Mesenchymal stem cell (in vitro differentiated cells and primary cell): ENCODE measurements at regions not wholly inside any gene's neighbourhood (a gene's known extent, or its start where the extent isn't known, plus 50 kb on each side); places are given as distances from the start of the nearest gene placed in this dataset.

ENCODE experiments used
- DNase-seq: peaks from one replicate; pipeline ENCODE4 v3.0.0-alpha.2; 2013
- H2AFZ ChIP-seq: one replicate; pipeline ENCODE4 v1.6.1; 2013; ENCODE audit warnings: low read depth, mild to moderate bottlenecking, control low read depth, inconsistent platforms, low read length, moderate library complexity
- H2AK5ac ChIP-seq: 2 replicates; pipeline ENCODE4 v1.6.1; 2013; ENCODE audit warnings: low read length, moderate library complexity, mild to moderate bottlenecking, inconsistent platforms; ENCODE audit not compliant: severe bottlenecking
- H2BK120ac ChIP-seq: one replicate; pipeline ENCODE4 v1.6.1; 2013; ENCODE audit warnings: low read depth, mild to moderate bottlenecking, inconsistent platforms, low read length, moderate library complexity
- H2BK12ac ChIP-seq, 2 experiments: one replicate each; pipeline ENCODE4 v1.6.1; 2013; ENCODE audit warnings: inconsistent platforms in 2 of 2, low read length in 2 of 2, mild to moderate bottlenecking in 2 of 2, moderate library complexity in 2 of 2, control low read depth in 1 of 2
- H2BK15ac ChIP-seq: one replicate; pipeline ENCODE4 v1.6.1; 2013; ENCODE audit warnings: mild to moderate bottlenecking, low read depth, inconsistent platforms; ENCODE audit not compliant: poor library complexity, severe bottlenecking
- H2BK5ac ChIP-seq: 2 replicates; pipeline ENCODE4 v1.6.1; 2013; ENCODE audit warnings: low read depth, mild to moderate bottlenecking, low read length, control low read depth, inconsistent platforms; ENCODE audit not compliant: poor library complexity, severe bottlenecking
- H3K14ac ChIP-seq, 2 experiments: one replicate each; pipeline ENCODE4 v1.6.1; 2013; ENCODE audit warnings: inconsistent platforms in 2 of 2, low read length in 2 of 2, control low read depth in 1 of 2, mild to moderate bottlenecking in 1 of 2, moderate library complexity in 1 of 2
- H3K18ac ChIP-seq, 2 experiments: one replicate each; pipeline ENCODE4 v1.6.1; 2013; ENCODE audit warnings: inconsistent platforms in 2 of 2, low read length in 2 of 2, control low read depth in 1 of 2, low read depth in 1 of 2, mild to moderate bottlenecking in 1 of 2
- H3K23ac ChIP-seq, 2 experiments: one replicate each; pipeline ENCODE4 v1.6.1; 2013; ENCODE audit warnings: inconsistent platforms in 2 of 2, low read length in 2 of 2, mild to moderate bottlenecking in 2 of 2, moderate library complexity in 2 of 2, control low read depth in 1 of 2
- H3K27ac ChIP-seq: 2 replicates; pipeline ENCODE4 v1.5.1; 2013; ENCODE audit warnings: mild to moderate bottlenecking, moderate library complexity, low read length, control low read depth, inconsistent platforms; ENCODE audit not compliant: poor library complexity, severe bottlenecking
- H3K27me3 ChIP-seq, 2 experiments: 2 replicates each; pipeline versions ENCODE4 v1.6.1 to v1.7.0; 2013; ENCODE audit warnings: low read length in 2 of 2, mild to moderate bottlenecking in 2 of 2, moderate library complexity in 2 of 2, control low read depth in 1 of 2, inconsistent platforms in 1 of 2; ENCODE audit not compliant: control insufficient read depth in 1 of 2, insufficient read depth in 1 of 2
- H3K36me3 ChIP-seq, 2 experiments: 2 replicates each; pipeline versions ENCODE4 v1.6.1 to v1.7.0; 2013; ENCODE audit warnings: low read length in 2 of 2, control low read depth in 1 of 2, inconsistent platforms in 1 of 2, low read depth in 1 of 2, mild to moderate bottlenecking in 1 of 2; ENCODE audit not compliant: insufficient read depth in 2 of 2, control insufficient read depth in 1 of 2
- H3K4ac ChIP-seq, 2 experiments: one replicate each; pipeline ENCODE4 v1.6.1; 2013; ENCODE audit warnings: inconsistent platforms in 2 of 2, low read length in 2 of 2, mild to moderate bottlenecking in 2 of 2, moderate library complexity in 2 of 2, control low read depth in 1 of 2, low read depth in 1 of 2
- H3K4me1 ChIP-seq: 2 replicates; pipeline ENCODE4 v1.6.1; 2013; ENCODE audit warnings: low read depth, low read length, control low read depth; ENCODE audit not compliant: control insufficient read depth, insufficient read depth
- H3K4me2 ChIP-seq: 2 replicates; pipeline ENCODE4 v1.6.1; 2013; ENCODE audit warnings: low read length, mild to moderate bottlenecking, inconsistent platforms; ENCODE audit not compliant: poor library complexity, severe bottlenecking
- H3K4me3 ChIP-seq, 2 experiments: 2 replicates each; pipeline versions ENCODE4 v1.5.1 to v1.7.0; 2013; ENCODE audit warnings: low read length in 2 of 2, mild to moderate bottlenecking in 2 of 2, control low read depth in 1 of 2, low read depth in 1 of 2; ENCODE audit not compliant: insufficient read depth in 1 of 2
- H3K79me1 ChIP-seq: replicated peaks from 2 replicates; pipeline ENCODE4 v1.6.1; 2013; ENCODE audit warnings: mild to moderate bottlenecking, control low read depth, low read length, inconsistent platforms; ENCODE audit not compliant: poor library complexity, severe bottlenecking
- H3K9ac ChIP-seq: 2 replicates; pipeline ENCODE4 v1.7.0; 2013; ENCODE audit warnings: mild to moderate bottlenecking, low read length, moderate library complexity
- H3K9me3 ChIP-seq: 2 replicates; pipeline ENCODE4 v1.7.0; 2013; ENCODE audit warnings: mild to moderate bottlenecking, low read length; ENCODE audit not compliant: control insufficient read depth
- H4K8ac ChIP-seq: one replicate; pipeline ENCODE4 v1.6.1; 2013; ENCODE audit warnings: inconsistent platforms, mild to moderate bottlenecking, low read length, moderate library complexity
- H4K91ac ChIP-seq: one replicate; pipeline ENCODE4 v1.6.1; 2013; ENCODE audit warnings: mild to moderate bottlenecking, low read length, inconsistent platforms
- WGBS: methylation state at CpG from one replicate; pipeline ENCODE4 v1.1.7; 2013; ENCODE audit warnings: mixed read lengths; 5-methylcytosine and 5-hydroxymethylcytosine counted together

- Histone ChIP-seq H2BK15ac (no peak overlapping the region), H2BK5ac (no peak overlapping the region), H2AFZ (no peak overlapping the region), H3K36me3 (no peaks in the 10 kb centered on the region), H3K9me3 (peaks cover 5% of the 10 kb centered on the region), H4K91ac (no peak overlapping the region), H2BK12ac (no peak overlapping the region), H3K4me3 (no peak overlapping the region), H3K79me1 (no peaks in the 10 kb centered on the region), H2AK5ac (no peak overlapping the region), H2BK120ac (no peak overlapping the region), H3K9ac (no peak overlapping the region), H3K14ac (no peak overlapping the region), H3K4ac (no peak overlapping the region), H3K4me2 (no peak overlapping the region), H4K8ac (no peak overlapping the region), H3K23ac (no peak overlapping the region), H3K27ac (no peak overlapping the region), H3K27me3 (no peaks in the 10 kb centered on the region), H3K4me1 (no peaks in the 10 kb centered on the region), H3K18ac (no peak overlapping the region)
- WGBS, result 76% methylated on average over 15 of the region's 15 CpGs
- no peak for DNase-seq
Measured at GRCh38 chr13:68023838-68024581, 793.9 kb upstream of the PCDH9 start.

- H2BK5ac ChIP-seq, result no peak overlapping the region
- H2AK5ac ChIP-seq, result no peak overlapping the region
- H3K36me3 ChIP-seq, result no peaks in the 10 kb centered on the region
- no peak overlapping the region for H3K4me2 ChIP-seq
- no peak overlapping the region for H2BK120ac ChIP-seq
- no peak overlapping the region for H3K4ac ChIP-seq
- H2BK12ac ChIP-seq, result no peak overlapping the region
- no peak overlapping the region for H3K4me3 ChIP-seq
- no peak overlapping the region for H2AFZ ChIP-seq
- no peak overlapping the region for H3K18ac ChIP-seq
- no peaks in the 10 kb centered on the region for H3K79me1 ChIP-seq
- no peak overlapping the region for H3K27ac ChIP-seq
- H4K91ac ChIP-seq, result no peak overlapping the region
- DNase-seq, result no peak
- no peak overlapping the region for H3K14ac ChIP-seq
- WGBS, result no CpG with 5 or more reads among the region's 1 CpG
- H3K9me3 ChIP-seq, result peaks cover 5% of the 10 kb centered on the region
- no peaks in the 10 kb centered on the region for H3K4me1 ChIP-seq
- no peaks in the 10 kb centered on the region for H3K27me3 ChIP-seq
- no peak overlapping the region for H3K9ac ChIP-seq
- no peak overlapping the region for H2BK15ac ChIP-seq
- H4K8ac ChIP-seq, result no peak overlapping the region
- H3K23ac ChIP-seq, result no peak overlapping the region
Measured at GRCh38 chr13:68019901-68020300, 789.8 kb upstream of the PCDH9 start.

GRCh38 chr13:68009546-68009945 is 779.4 kb upstream of the PCDH9 start:
- Histone ChIP-seq H2AFZ (no peak overlapping the region), H2BK12ac (no peak overlapping the region), H3K14ac (no peak overlapping the region), H3K23ac (no peak overlapping the region), H3K36me3 (no peaks in the 10 kb centered on the region), H2AK5ac (no peak overlapping the region), H3K18ac (no peak overlapping the region), H3K4me3 (no peak overlapping the region), H4K8ac (no peak overlapping the region), H2BK15ac (no peak overlapping the region), H2BK5ac (no peak overlapping the region), H2BK120ac (no peak overlapping the region), H3K27ac (no peak overlapping the region), H4K91ac (no peak overlapping the region), H3K27me3 (no peaks in the 10 kb centered on the region), H3K4me1 (no peaks in the 10 kb centered on the region), H3K79me1 (no peaks in the 10 kb centered on the region), H3K4me2 (no peak overlapping the region), H3K9me3 (peaks cover 8% of the 10 kb centered on the region), H3K4ac (no peak overlapping the region), H3K9ac (no peak overlapping the region)
- no peak for DNase-seq
- 92% methylated on average over 2 of the region's 3 CpGs for WGBS

DNA sequence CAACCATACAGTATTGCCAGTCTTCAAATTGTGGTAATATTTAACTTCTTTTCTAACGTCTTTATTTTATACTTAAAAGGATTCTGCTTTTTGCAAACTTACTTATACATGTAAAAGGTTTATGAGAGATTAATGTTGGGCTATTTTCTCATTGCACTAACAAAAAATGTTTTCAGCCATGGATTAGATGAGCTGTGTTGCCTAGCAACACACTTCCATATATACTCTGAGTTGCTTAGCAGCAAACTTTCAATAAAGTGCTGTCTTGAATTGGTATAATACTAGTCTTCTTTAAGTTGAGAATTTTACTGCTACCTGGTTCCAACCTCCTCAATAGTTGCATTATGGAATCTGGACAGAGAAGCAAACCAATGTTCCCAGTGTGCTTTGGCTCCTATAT is 777.4 kb upstream of the PCDH9 start:
- H4K8ac ChIP-seq, result no peak overlapping the region
- H3K14ac ChIP-seq, result no peak overlapping the region
- no CpG with 5 or more reads among the region's 1 CpG for WGBS
- no peak for DNase-seq
- no peak overlapping the region for H3K4me3 ChIP-seq
- H3K27me3 ChIP-seq, result no peaks in the 10 kb centered on the region
- peaks cover 15% of the 10 kb centered on the region for H3K9me3 ChIP-seq
- no peak overlapping the region for H2BK12ac ChIP-seq
- no peak overlapping the region for H2AK5ac ChIP-seq
- no peak overlapping the region for H2BK5ac ChIP-seq
- H3K23ac ChIP-seq, result no peak overlapping the region
- H3K36me3 ChIP-seq, result no peaks in the 10 kb centered on the region
- H3K79me1 ChIP-seq, result no peaks in the 10 kb centered on the region
- H3K4ac ChIP-seq, result no peak overlapping the region
- no peaks in the 10 kb centered on the region for H3K4me1 ChIP-seq
- H4K91ac ChIP-seq, result no peak overlapping the region
- no peak overlapping the region for H3K9ac ChIP-seq
- H2BK15ac ChIP-seq, result no peak overlapping the region
- no peak overlapping the region for H3K27ac ChIP-seq
- no peak overlapping the region for H3K4me2 ChIP-seq
- no peak overlapping the region for H2BK120ac ChIP-seq
- H3K18ac ChIP-seq, result no peak overlapping the region
- no peak overlapping the region for H2AFZ ChIP-seq
